SK-N-SH (cell line): ENCODE measurements at regions not wholly inside any gene's neighbourhood (a gene's known extent, or its start where the extent isn't known, plus 50 kb on each side); places are given as distances from the start of the nearest gene placed in this dataset.

Experiments used
- CTCF ChIP-seq: fragments of 200-600 bp; sonication (generic); IDR thresholded peaks from 2 replicates; pipeline ENCODE4 v1.6.1; 2017; ENCODE audit warnings: antibody characterized with exemption, mild to moderate bottlenecking, moderate library complexity
- FOXJ3 ChIP-seq: sonication (generic); formaldehyde crosslinking; IDR thresholded peaks from 2 replicates; pipeline ENCODE4 v1.5.1; 2020; ENCODE audit warnings: mild to moderate bottlenecking, missing genetic modification reagents
- GATA2 ChIP-seq: sonication (generic); formaldehyde crosslinking; IDR thresholded peaks from 2 replicates; pipeline ENCODE4 v1.5.0; 2020; ENCODE audit warnings: mild to moderate bottlenecking, missing genetic modification reagents
- JUND ChIP-seq: IDR thresholded peaks from 2 replicates; pipeline ENCODE4 v1.4.0; 2012
- MXI1 ChIP-seq: IDR thresholded peaks from 2 replicates; pipeline ENCODE4 v1.6.1; 2012; ENCODE audit warnings: mild to moderate bottlenecking, low read depth, low read length, improper control_type of control experiment

- TF ChIP-seq CTCF (no peak), JUND (no peak), MXI1 (no peak), FOXJ3 (CRISPR knock-in tag) (no peak), GATA2 (CRISPR knock-in tag) (no peak)
Observed at GRCh38 chr5:2577312-2578036, 174.0 kb downstream of the IRX2 start.
